B cell (primary cell): ENCODE measurements at regions not wholly inside any gene's neighbourhood (a gene's known extent, or its start where the extent isn't known, plus 50 kb on each side); places are given as distances from the start of the nearest gene placed in this dataset.

Source experiments
- ATAC-seq: fragments of 200-7000 bp; cut with Tn5 transposase; one replicate; pipeline ENCODE4 v1.10.0; 2021; ENCODE audit warnings: low read depth, mild to moderate bottlenecking, moderate number of reproducible peaks, moderate library complexity
- CTCF ChIA-PET: fragments of 350-600 bp; sonication (Branson Sonifier 250); formaldehyde crosslinking; loops from one replicate; lab custom pipeline; 2021; ENCODE audit warnings: antibody characterized with exemption, inconsistent platforms; lab: Charles Lee
- POLR2A ChIA-PET: fragments of 350-600 bp; sonication (Branson Sonifier 250); formaldehyde crosslinking; loops from one replicate; lab custom pipeline; 2021; ENCODE audit warnings: antibody characterized with exemption; lab: Charles Lee
- DNase-seq: peaks from one replicate; pipeline ENCODE4 v3.0.0; 2013
- H2AFZ ChIP-seq: 2 replicates; pipeline ENCODE4 v1.6.1; 2012; ENCODE audit warnings: mild to moderate bottlenecking, low read depth, low read length; ENCODE audit not compliant: insufficient read depth, poor library complexity, severe bottlenecking
- H3K27ac ChIP-seq, 2 donors: 1 replicate in 1 of 2; 2 replicates in 1 of 2; pipeline ENCODE4 v1.5.1; 2012 to 2013; ENCODE audit warnings: low read length in 2 of 2, mild to moderate bottlenecking in 2 of 2, moderate library complexity in 1 of 2
- H3K27me3 ChIP-seq, 4 experiments: fragments of 200-600 bp in 1 of 4; sonication (generic) in 1 of 4; replicated peaks in 1 of 4; 1 replicate in 2 of 4; 2 replicates in 2 of 4; pipeline versions ENCODE4 v1.6.1 to v1.7.0; 2013 to 2016; ENCODE audit warnings: low read length in 3 of 4, mild to moderate bottlenecking in 2 of 4, mixed read lengths in 1 of 4, moderate library complexity in 1 of 4; ENCODE audit not compliant: insufficient read depth in 4 of 4, control insufficient read depth in 3 of 4; ENCODE audit errors: control extremely low read depth in 1 of 4
- H3K36me3 ChIP-seq, 2 experiments: replicated peaks in 1 of 2; 1 replicate in 1 of 2; 2 replicates in 1 of 2; pipeline versions ENCODE4 v1.6.1 to v1.7.1; 2013; ENCODE audit warnings: low read length in 1 of 2; ENCODE audit not compliant: insufficient read depth in 2 of 2, control insufficient read depth in 1 of 2; ENCODE audit errors: control extremely low read depth in 1 of 2, extremely low read depth in 1 of 2
- H3K4me1 ChIP-seq, 2 donors: fragments of 200-600 bp in 1 of 2; sonication (generic) in 1 of 2; 1 replicate in 1 of 2; 2 replicates in 1 of 2; pipeline versions ENCODE4 v1.5.1 to v1.6.1; 2013 to 2017; ENCODE audit warnings: low read length in 2 of 2; ENCODE audit not compliant: control insufficient read depth in 2 of 2, insufficient read depth in 2 of 2
- H3K4me2 ChIP-seq: replicated peaks from 2 replicates; pipeline ENCODE3; 2012; ENCODE audit warnings: mild to moderate bottlenecking, low read depth, low read length; ENCODE audit not compliant: poor library complexity, severe bottlenecking
- H3K4me3 ChIP-seq, 5 experiments: fragments of 200-600 bp in 1 of 5; sonication (generic) in 1 of 5; 1 replicate in 3 of 5; 2 replicates in 2 of 5; pipeline versions ENCODE4 v1.5.1 to v1.7.0; 2011 to 2016; ENCODE audit warnings: low read length in 4 of 5, mild to moderate bottlenecking in 4 of 5, low read depth in 2 of 5, control low read depth in 1 of 5, moderate library complexity in 1 of 5; ENCODE audit not compliant: insufficient read depth in 1 of 5; ENCODE audit errors: control extremely low read depth in 1 of 5, extremely low read depth in 1 of 5
- H3K79me2 ChIP-seq: fragments of 200-600 bp; sonication (generic); one replicate; pipeline ENCODE4 v1.6.0; 2016; ENCODE audit warnings: low read length; ENCODE audit not compliant: control insufficient read depth, insufficient read depth
- H3K9ac ChIP-seq: fragments of 200-600 bp; sonication (generic); 2 replicates; pipeline ENCODE4 v1.6.1; 2017; ENCODE audit warnings: mild to moderate bottlenecking, low read length, moderate library complexity
- H3K9me3 ChIP-seq, 3 donors: one replicate each; pipeline versions ENCODE4 v1.6.1 to v1.7.1; 2013; ENCODE audit warnings: low read length in 2 of 3; ENCODE audit not compliant: control insufficient read depth in 2 of 3, insufficient read depth in 1 of 3; ENCODE audit errors: control extremely low read depth in 1 of 3
- H4K20me1 ChIP-seq: 2 replicates; pipeline ENCODE4 v1.6.0; 2012; ENCODE audit warnings: mild to moderate bottlenecking, low read length; ENCODE audit not compliant: insufficient read depth, control insufficient read depth, poor library complexity, severe bottlenecking
- H3K27ac Mint-ChIP-seq: one replicate; pipeline ENCODE4 v1.8.0; 2021; ENCODE audit warnings: mixed read lengths
- H3K27me3 Mint-ChIP-seq: one replicate; pipeline ENCODE4 v1.8.0; 2021; ENCODE audit warnings: mixed read lengths
- H3K4me1 Mint-ChIP-seq: one replicate; pipeline ENCODE4 v1.8.0; 2021; ENCODE audit warnings: mixed read lengths
- H3K4me3 Mint-ChIP-seq: one replicate; pipeline ENCODE4 v1.8.0; 2021; ENCODE audit warnings: mixed read lengths
- H3K9me3 Mint-ChIP-seq: one replicate; pipeline ENCODE4 v1.8.0; 2022; ENCODE audit warnings: mixed read lengths; ENCODE audit not compliant: insufficient read depth
- EZH2 ChIP-seq: IDR thresholded peaks from 2 replicates; pipeline ENCODE4 v1.6.1; 2012; ENCODE audit warnings: borderline replicate concordance, low read depth, mild to moderate bottlenecking, moderate library complexity, low read length; ENCODE audit not compliant: insufficient read depth, poor library complexity, severe bottlenecking
- WGBS: methylation state at CpG from one replicate; pipeline ENCODE4 v1.1.5; 2013; ENCODE audit warnings: missing lambda C conversion rate; ENCODE audit not compliant: insufficient coverage; 5-methylcytosine and 5-hydroxymethylcytosine counted together
- intact Hi-C: fragments of 100-400 bp; cut with micrococcal nuclease; formaldehyde crosslinking; loops from one replicate; pipeline ENCODE4 v1.10.0; 2022
- TF ChIP-seq, protein P1 (sequence below): fragments of 200-600 bp; IDR thresholded peaks from one replicate; pipeline ENCODE4 v1.8.0; 2022; ENCODE audit warnings: antibody characterized with exemption, mild to moderate bottlenecking

GRCh38 chr1:168811176-168811575, 82.2 kb upstream of the DPT start:
- Histone ChIP-seq H3K79me2 (no peaks in the 10 kb centered on the region), H3K4me3 (no peak overlapping the region), H3K4me1 (no peaks in the 10 kb centered on the region), H3K27ac (no peak overlapping the region), H3K4me2 (no peak overlapping the region), H3K9me3 (no peaks in the 10 kb centered on the region), H3K9ac (no peak overlapping the region), H2AFZ (no peak overlapping the region), H4K20me1 (no peaks in the 10 kb centered on the region), H3K27me3 (peaks cover 0 to 3% (median 0%) of the 10 kb centered on the region in 4 experiments), H3K36me3 (no peaks in the 10 kb centered on the region)
- intact Hi-C loops = no loop called here
- no peak for TF ChIP-seq EZH2
- TF ChIP-seq, protein P1, sequence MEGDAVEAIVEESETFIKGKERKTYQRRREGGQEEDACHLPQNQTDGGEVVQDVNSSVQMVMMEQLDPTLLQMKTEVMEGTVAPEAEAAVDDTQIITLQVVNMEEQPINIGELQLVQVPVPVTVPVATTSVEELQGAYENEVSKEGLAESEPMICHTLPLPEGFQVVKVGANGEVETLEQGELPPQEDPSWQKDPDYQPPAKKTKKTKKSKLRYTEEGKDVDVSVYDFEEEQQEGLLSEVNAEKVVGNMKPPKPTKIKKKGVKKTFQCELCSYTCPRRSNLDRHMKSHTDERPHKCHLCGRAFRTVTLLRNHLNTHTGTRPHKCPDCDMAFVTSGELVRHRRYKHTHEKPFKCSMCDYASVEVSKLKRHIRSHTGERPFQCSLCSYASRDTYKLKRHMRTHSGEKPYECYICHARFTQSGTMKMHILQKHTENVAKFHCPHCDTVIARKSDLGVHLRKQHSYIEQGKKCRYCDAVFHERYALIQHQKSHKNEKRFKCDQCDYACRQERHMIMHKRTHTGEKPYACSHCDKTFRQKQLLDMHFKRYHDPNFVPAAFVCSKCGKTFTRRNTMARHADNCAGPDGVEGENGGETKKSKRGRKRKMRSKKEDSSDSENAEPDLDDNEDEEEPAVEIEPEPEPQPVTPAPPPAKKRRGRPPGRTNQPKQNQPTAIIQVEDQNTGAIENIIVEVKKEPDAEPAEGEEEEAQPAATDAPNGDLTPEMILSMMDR = no peak
- no peaks in the 10 kb centered on the region for H3K9me3 Mint-ChIP-seq
- H3K27me3 Mint-ChIP-seq = peaks cover 6% of the 10 kb centered on the region
- DNase-seq (no peak), ATAC-seq (no peak)
- no peaks in the 10 kb centered on the region for H3K4me1 Mint-ChIP-seq
- no peak overlapping the region for H3K27ac Mint-ChIP-seq
- H3K4me3 Mint-ChIP-seq = no peak overlapping the region
- ChIA-PET POLR2A (no interaction called here), CTCF (no interaction called here)
- 80% methylated on average over 1 of the region's 3 CpGs for WGBS

DNA sequence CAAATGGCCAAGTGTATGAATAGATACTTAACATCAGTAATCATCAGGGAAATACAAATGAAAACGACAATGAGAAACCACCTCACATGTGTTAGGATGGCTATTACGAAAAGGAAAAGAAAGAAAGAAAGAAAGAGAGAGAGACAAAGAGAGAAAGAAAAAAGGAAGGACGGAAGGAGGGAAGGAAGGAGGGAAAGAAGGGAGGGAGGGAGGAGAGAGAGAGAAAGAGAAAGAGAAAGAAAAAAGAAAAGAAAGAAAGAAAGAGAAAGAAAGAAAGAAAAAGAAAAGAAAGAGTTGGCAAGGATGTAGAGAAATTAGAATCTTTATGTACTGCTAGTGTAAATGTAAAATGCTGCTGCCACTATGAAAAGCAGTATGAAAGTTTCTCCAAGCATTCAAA, 90.7 kb upstream of the DPT start:
- Histone ChIP-seq H3K4me3 (no peak overlapping the region), H3K9ac (no peak overlapping the region), H3K36me3 (no peaks in the 10 kb centered on the region), H3K27me3 (no peaks in the 10 kb centered on the region), H3K4me1 (no peaks in the 10 kb centered on the region), H2AFZ (no peak overlapping the region), H3K9me3 (no peaks in the 10 kb centered on the region), H4K20me1 (no peaks in the 10 kb centered on the region), H3K27ac (no peak overlapping the region), H3K79me2 (no peaks in the 10 kb centered on the region), H3K4me2 (no peak overlapping the region)
- 86% methylated on average over 1 of the region's 3 CpGs for WGBS
- ATAC-seq (no peak), DNase-seq (no peak)
- POLR2A ChIA-PET = no interaction called here
- intact Hi-C loops = no loop called here
- TF ChIP-seq EZH2 = no peak
- TF ChIP-seq, protein P1 = peak; percentile 27
- no peaks in the 10 kb centered on the region for H3K4me1 Mint-ChIP-seq
- no peaks in the 10 kb centered on the region for H3K9me3 Mint-ChIP-seq
- H3K4me3 Mint-ChIP-seq = no peak overlapping the region
- CTCF ChIA-PET = no interaction called here
- no peak overlapping the region for H3K27ac Mint-ChIP-seq
- H3K27me3 Mint-ChIP-seq = no peaks in the 10 kb centered on the region
